Spinal cord (tissue), 9 donors: ENCODE measurements at regions not wholly inside any gene's neighbourhood (a gene's known extent, or its start where the extent isn't known, plus 50 kb on each side); places are given as distances from the start of the nearest gene placed in this dataset.

Experiments used
- DNase-seq, 6 donors: peaks; one replicate each; pipeline versions ENCODE4 v3.0.0 to v3.0.0-alpha.2; 2013 to 2015; ENCODE audit warnings: low spot score in 6 of 6, low read depth in 4 of 6
- H3K27ac ChIP-seq: one replicate; pipeline ENCODE4 v1.5.1; 2013; ENCODE audit warnings: low read depth, low read length, control low read depth
- H3K27me3 ChIP-seq: one replicate; pipeline ENCODE4 v1.6.1; 2013; ENCODE audit warnings: low read length; ENCODE audit not compliant: control insufficient read depth, insufficient read depth
- H3K36me3 ChIP-seq: one replicate; pipeline ENCODE4 v1.6.1; 2013; ENCODE audit warnings: low read length; ENCODE audit not compliant: control insufficient read depth, insufficient read depth
- H3K4me1 ChIP-seq: one replicate; pipeline ENCODE4 v1.6.1; 2013; ENCODE audit warnings: low read length; ENCODE audit not compliant: control insufficient read depth, insufficient read depth
- H3K4me3 ChIP-seq: one replicate; pipeline ENCODE4 v1.5.1; 2013; ENCODE audit warnings: low read depth, low read length, control low read depth
- H3K9me3 ChIP-seq: one replicate; pipeline ENCODE4 v1.6.1; 2013; ENCODE audit warnings: low read length; ENCODE audit not compliant: control insufficient read depth, insufficient read depth
- whole genome bisulfite sequencing: methylation state at CpG from one replicate; pipeline ENCODE4 v1.1.5; 2013; ENCODE audit warnings: missing lambda C conversion rate; ENCODE audit not compliant: insufficient coverage; 5-methylcytosine and 5-hydroxymethylcytosine counted together
- donor health status: healthy.

GRCh38 chr4:114728426-114728825 lies 129.8 kb downstream of the UGT8 start:
- no peak for DNase-seq
- Histone ChIP-seq H3K4me1 (no peaks in the 10 kb centered on the region), H3K4me3 (no peak overlapping the region)

GRCh38 chr4:114729068-114729738 lies 130.6 kb downstream of the UGT8 start:
- Histone ChIP-seq H3K27me3 (no peaks in the 10 kb centered on the region), H3K4me1 (no peaks in the 10 kb centered on the region), H3K9me3 (no peaks in the 10 kb centered on the region), H3K27ac (no peak overlapping the region), H3K36me3 (no peaks in the 10 kb centered on the region), H3K4me3 (no peak overlapping the region)
- WGBS, result 47% methylated on average over 3 of the region's 3 CpGs
- DNase-seq, result peak in 2 of 6 donors; percentile 42 to 46

More at GRCh38 chr4:114728426-114728825, 129.8 kb downstream of the UGT8 start:
- H3K36me3 ChIP-seq, result no peaks in the 10 kb centered on the region
- no peaks in the 10 kb centered on the region for H3K27me3 ChIP-seq
- WGBS, result no CpG with 5 or more reads among the region's 2 CpGs
- H3K27ac ChIP-seq, result no peak overlapping the region
- no peaks in the 10 kb centered on the region for H3K9me3 ChIP-seq

- 11% methylated on average over 1 of the region's 1 CpG for WGBS
- peak in 2 of 6 donors; percentile 17 to 45 for DNase-seq
- H3K36me3 ChIP-seq, result no peaks in the 10 kb centered on the region
- no peaks in the 10 kb centered on the region for H3K27me3 ChIP-seq
- no peaks in the 10 kb centered on the region for H3K4me1 ChIP-seq
- no peak overlapping the region for H3K4me3 ChIP-seq
- no peaks in the 10 kb centered on the region for H3K9me3 ChIP-seq
- H3K27ac ChIP-seq, result no peak overlapping the region
Measured at GRCh38 chr4:114734594-114734993, 136.0 kb downstream of the UGT8 start.

GRCh38 chr4:114752391-114753165 lies 154.0 kb downstream of the UGT8 start:
- Histone ChIP-seq H3K4me3 (no peak overlapping the region), H3K4me1 (no peaks in the 10 kb centered on the region), H3K27ac (no peak overlapping the region), H3K9me3 (no peaks in the 10 kb centered on the region), H3K27me3 (no peaks in the 10 kb centered on the region), H3K36me3 (no peaks in the 10 kb centered on the region)
- 95% methylated on average over 3 of the region's 8 CpGs for WGBS
- peak in 1 of 6 donors; percentile 45 for DNase-seq

GRCh38 chr4:114754616-114755015 lies 156.0 kb downstream of the UGT8 start:
- H3K36me3 ChIP-seq, result no peaks in the 10 kb centered on the region
- no peak overlapping the region for H3K4me3 ChIP-seq
- no peaks in the 10 kb centered on the region for H3K9me3 ChIP-seq
- no peaks in the 10 kb centered on the region for H3K4me1 ChIP-seq
- H3K27me3 ChIP-seq, result no peaks in the 10 kb centered on the region
- 78% methylated on average over 1 of the region's 2 CpGs for WGBS
- DNase-seq, result no peak
- H3K27ac ChIP-seq, result no peak overlapping the region

- Histone ChIP-seq H3K27me3 (no peaks in the 10 kb centered on the region), H3K4me3 (no peak overlapping the region), H3K27ac (no peak overlapping the region), H3K36me3 (no peaks in the 10 kb centered on the region), H3K4me1 (no peaks in the 10 kb centered on the region), H3K9me3 (no peaks in the 10 kb centered on the region)
- WGBS, result no CpG with 5 or more reads among the region's 2 CpGs
- no peak for DNase-seq
Measured at GRCh38 chr4:114758066-114758465, 159.5 kb downstream of the UGT8 start.

- H3K4me1 ChIP-seq, result no peaks in the 10 kb centered on the region
- no peak overlapping the region for H3K27ac ChIP-seq
- no peaks in the 10 kb centered on the region for H3K9me3 ChIP-seq
- no peak overlapping the region for H3K4me3 ChIP-seq
- no peak for DNase-seq
- 80% methylated on average over 1 of the region's 3 CpGs for WGBS
- no peaks in the 10 kb centered on the region for H3K27me3 ChIP-seq
- H3K36me3 ChIP-seq, result no peaks in the 10 kb centered on the region
Measured at GRCh38 chr4:114768501-114768900, 169.9 kb downstream of the UGT8 start.

GRCh38 chr4:114770624-114771023 lies 172.0 kb downstream of the UGT8 start:
- no CpG with 5 or more reads among the region's 4 CpGs for WGBS
- Histone ChIP-seq H3K4me1 (no peaks in the 10 kb centered on the region), H3K36me3 (no peaks in the 10 kb centered on the region), H3K4me3 (no peak overlapping the region), H3K27me3 (no peaks in the 10 kb centered on the region), H3K9me3 (no peaks in the 10 kb centered on the region), H3K27ac (no peak overlapping the region)
- no peak for DNase-seq

GRCh38 chr4:114773339-114773738 lies 174.7 kb downstream of the UGT8 start:
- WGBS, result no CpG with 5 or more reads among the region's 1 CpG
- Histone ChIP-seq H3K27me3 (no peaks in the 10 kb centered on the region), H3K27ac (no peak overlapping the region), H3K9me3 (no peaks in the 10 kb centered on the region), H3K4me3 (no peak overlapping the region), H3K36me3 (no peaks in the 10 kb centered on the region), H3K4me1 (no peaks in the 10 kb centered on the region)
- DNase-seq, result no peak
